GM18499 (cell line): ENCODE measurements at regions not wholly inside any gene's neighbourhood (a gene's known extent, or its start where the extent isn't known, plus 50 kb on each side); places are given as distances from the start of the nearest gene placed in this dataset.

Experiments
- ATAC-seq: cut with Tn5 transposase; IDR thresholded peaks from one replicate; pipeline ENCODE4 v1.9.1; 2021; ENCODE audit warnings: moderate number of reproducible peaks; ENCODE audit not compliant: insufficient read depth, unreplicated experiment

GRCh38 chr2:219929835-219930234, 302.4 kb downstream of the SLC4A3 start:
- ATAC-seq: no peak

- no peak for ATAC-seq
Observed at GRCh38 chr2:219939647-219940046, 312.2 kb downstream of the SLC4A3 start.

GRCh38 chr2:219944866-219945265, 317.4 kb downstream of the SLC4A3 start:
- ATAC-seq: no peak

GRCh38 chr2:219946021-219946420, 318.6 kb downstream of the SLC4A3 start:
- no peak for ATAC-seq

- no peak for ATAC-seq
Observed at GRCh38 chr2:219946529-219946928, 319.1 kb downstream of the SLC4A3 start.

GRCh38 chr2:219947575-219947974, 320.1 kb downstream of the SLC4A3 start:
- ATAC-seq: no peak

- no peak for ATAC-seq
Observed at GRCh38 chr2:219949053-219949452, 321.6 kb downstream of the SLC4A3 start.

- ATAC-seq: no peak
Observed at GRCh38 chr2:219951099-219951498, 323.7 kb downstream of the SLC4A3 start.

- no peak for ATAC-seq
Observed at GRCh38 chr2:219954331-219954730, 326.9 kb downstream of the SLC4A3 start.

GRCh38 chr2:219957820-219958219, 330.4 kb downstream of the SLC4A3 start:
- no peak for ATAC-seq

- ATAC-seq: no peak
Observed at GRCh38 chr2:219958941-219959340, 331.5 kb downstream of the SLC4A3 start.

- no peak for ATAC-seq
Observed at GRCh38 chr2:219959471-219959870, 332.0 kb downstream of the SLC4A3 start.

- no peak for ATAC-seq
Observed at GRCh38 chr2:219961947-219962498, 334.6 kb downstream of the SLC4A3 start.

- no peak for ATAC-seq
Observed at GRCh38 chr2:219962801-219963200, 335.4 kb downstream of the SLC4A3 start.

- no peak for ATAC-seq
Observed at GRCh38 chr2:219965287-219966194, 338.1 kb downstream of the SLC4A3 start.

GRCh38 chr2:219967247-219968245, 340.1 kb downstream of the SLC4A3 start:
- ATAC-seq: no peak

- ATAC-seq: no peak
Observed at GRCh38 chr2:219968685-219969345, 341.4 kb downstream of the SLC4A3 start.

- no peak for ATAC-seq
Observed at GRCh38 chr2:219969508-219969907, 342.1 kb downstream of the SLC4A3 start.

GRCh38 chr2:219973136-219973535, 345.7 kb downstream of the SLC4A3 start:
- ATAC-seq: no peak

- no peak for ATAC-seq
Observed at GRCh38 chr2:219976871-219977270, 349.4 kb downstream of the SLC4A3 start.
